Kidney capillary endothelial cell (primary cell): ENCODE measurements at regions not wholly inside any gene's neighbourhood (a gene's known extent, or its start where the extent isn't known, plus 50 kb on each side); places are given as distances from the start of the nearest gene placed in this dataset.
"Not testable (repeated sequence)": the region's sequence is repeated elsewhere in the genome, so short reads cannot be mapped to it uniquely, and the experiment has no call there.

ENCODE experiments used
- DNase-seq: peaks from one replicate; pipeline ENCODE4 v3.0.0-alpha.2; 2018; ENCODE audit warnings: low spot score

DNA sequence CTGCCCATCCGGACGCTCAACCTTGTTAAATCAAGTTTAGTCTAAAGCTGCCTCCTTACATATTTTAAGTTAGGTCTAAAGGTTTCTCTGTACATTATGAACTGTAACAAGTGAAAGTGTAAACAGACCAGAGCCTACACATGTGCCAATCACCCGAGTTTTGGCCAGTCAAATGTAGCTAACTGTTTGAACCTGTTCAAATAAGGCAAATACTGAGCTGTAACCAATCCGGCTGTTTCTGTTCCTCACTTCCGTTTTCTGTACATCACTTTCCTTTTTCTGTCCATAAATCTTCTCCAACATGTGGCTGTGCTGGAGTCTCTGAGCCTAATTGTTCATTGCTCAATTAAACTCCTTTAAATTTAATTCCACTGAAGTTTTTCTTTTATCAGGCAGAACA lies 113.3 kb upstream of the SHISA3 start:
- no peak for DNase-seq

DNA sequence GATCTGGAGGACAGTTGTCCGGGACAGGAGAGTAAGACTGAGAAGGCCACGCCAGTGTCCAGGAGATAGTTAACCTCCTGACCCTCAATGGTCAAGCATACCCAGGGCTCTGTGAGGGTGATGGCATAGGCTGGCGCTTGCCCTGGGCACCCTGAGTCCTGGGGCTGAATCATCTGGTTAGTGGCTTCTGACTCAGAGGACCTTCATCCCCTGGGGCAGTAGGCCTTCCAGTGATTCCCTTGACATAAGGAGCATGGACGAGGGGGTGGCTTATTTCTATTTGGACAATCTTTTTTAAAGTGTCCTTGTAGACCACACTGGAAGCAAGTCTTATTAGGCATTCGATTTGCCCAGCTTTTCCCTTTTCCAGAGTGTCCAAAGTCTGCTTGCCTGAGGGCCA lies 108.4 kb upstream of the SHISA3 start:
- DNase-seq = not testable (repeated sequence)

DNA sequence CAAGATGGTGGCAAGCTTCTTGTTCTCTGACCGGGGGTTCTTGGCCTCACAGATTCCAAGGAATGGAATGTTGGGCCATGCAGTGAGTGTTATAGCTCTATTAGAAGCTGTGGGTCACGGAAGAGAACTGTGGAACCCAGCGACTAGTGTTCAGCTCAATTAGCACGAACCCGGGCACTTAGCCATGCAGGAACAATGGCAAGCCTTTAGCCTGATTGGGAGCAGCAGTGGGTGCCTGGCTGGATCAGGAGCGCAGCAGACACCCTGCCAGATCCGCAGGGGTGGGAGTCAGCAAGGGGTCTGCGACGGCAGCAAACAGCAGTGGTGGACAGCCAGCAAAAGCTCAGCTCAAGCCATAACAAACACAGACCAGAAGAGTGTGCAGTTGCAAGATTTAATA lies 105.1 kb upstream of the SHISA3 start:
- not testable (repeated sequence) for DNase-seq

DNA sequence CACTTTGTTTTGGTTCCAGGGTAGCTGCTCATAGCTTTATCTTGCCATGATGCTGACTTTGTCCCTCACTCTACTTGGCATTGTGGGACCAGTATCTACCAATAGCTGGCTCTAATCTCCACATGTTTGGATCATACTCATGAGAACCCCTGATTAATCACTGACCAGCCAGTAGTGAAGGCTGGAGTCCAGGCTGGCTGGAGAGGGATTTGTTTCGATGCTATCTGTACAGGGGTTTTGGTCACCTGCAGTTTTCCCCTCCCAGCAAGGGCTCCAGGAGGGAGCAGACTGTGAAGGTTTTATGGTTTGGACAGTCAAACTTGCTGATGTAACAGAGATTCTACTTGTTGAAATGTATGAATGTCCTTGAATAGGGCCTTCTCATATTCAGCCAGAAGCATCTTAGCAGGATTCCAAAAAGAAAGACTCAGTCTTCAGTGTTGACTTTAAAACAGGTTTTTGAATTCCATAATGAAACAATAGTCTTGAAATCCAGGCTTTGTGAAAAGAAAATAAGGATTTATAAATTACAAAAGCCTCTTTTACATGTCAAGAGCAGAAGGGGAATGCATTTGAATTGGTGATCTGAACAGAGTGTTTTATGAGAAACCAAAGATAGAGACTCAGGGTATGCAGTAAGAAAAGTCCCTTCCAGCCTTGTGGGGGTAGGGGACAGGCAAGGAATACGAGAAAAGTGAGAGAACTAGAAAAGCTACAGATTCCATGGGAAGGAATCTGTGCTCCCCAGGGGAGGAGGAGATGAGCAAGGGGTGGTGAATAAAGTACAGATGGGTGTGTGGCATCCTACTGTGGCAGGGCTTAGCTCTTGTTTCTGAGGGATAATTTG lies 103.1 kb upstream of the SHISA3 start:
- DNase-seq = no peak

DNA sequence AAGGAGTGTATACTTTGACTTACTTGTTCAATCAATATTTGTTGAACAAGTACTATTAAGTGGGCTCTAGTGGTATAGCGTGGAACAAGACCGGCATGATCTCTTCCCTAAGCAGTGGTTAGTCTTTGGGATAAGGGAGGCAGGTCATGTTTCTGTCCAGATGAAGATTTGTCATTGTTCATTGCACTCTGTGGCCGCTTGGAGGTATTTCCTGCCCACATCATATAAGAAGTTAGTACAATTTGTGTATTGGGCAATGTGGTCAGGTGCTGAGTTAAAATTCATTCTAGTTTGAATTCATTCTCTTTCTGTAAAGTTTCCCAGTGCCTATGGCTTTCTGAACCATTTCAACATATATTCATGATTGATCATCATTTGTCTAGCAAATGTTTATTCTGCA lies 101.1 kb upstream of the SHISA3 start:
- no peak for DNase-seq

DNA sequence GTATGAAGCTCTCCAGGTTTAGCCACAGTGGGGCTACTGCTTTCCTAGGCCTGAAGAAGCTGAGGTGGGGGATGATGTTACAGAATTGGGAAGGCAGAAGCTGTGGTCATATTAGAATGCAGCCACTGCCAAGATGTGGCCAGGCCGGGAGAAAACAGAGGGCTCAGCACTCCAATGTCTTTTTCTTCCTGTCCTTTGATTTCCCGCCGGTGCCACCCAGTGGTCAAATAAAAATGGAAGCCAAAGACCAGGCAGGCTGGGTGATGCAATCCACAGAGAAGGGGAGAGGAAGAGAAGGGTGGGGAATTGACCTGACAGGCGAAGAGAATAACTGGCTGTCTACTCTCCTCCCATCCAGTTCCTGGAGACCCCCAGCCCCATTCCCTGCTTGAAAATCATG lies 94.9 kb upstream of the SHISA3 start:
- DNase-seq = no peak

DNA sequence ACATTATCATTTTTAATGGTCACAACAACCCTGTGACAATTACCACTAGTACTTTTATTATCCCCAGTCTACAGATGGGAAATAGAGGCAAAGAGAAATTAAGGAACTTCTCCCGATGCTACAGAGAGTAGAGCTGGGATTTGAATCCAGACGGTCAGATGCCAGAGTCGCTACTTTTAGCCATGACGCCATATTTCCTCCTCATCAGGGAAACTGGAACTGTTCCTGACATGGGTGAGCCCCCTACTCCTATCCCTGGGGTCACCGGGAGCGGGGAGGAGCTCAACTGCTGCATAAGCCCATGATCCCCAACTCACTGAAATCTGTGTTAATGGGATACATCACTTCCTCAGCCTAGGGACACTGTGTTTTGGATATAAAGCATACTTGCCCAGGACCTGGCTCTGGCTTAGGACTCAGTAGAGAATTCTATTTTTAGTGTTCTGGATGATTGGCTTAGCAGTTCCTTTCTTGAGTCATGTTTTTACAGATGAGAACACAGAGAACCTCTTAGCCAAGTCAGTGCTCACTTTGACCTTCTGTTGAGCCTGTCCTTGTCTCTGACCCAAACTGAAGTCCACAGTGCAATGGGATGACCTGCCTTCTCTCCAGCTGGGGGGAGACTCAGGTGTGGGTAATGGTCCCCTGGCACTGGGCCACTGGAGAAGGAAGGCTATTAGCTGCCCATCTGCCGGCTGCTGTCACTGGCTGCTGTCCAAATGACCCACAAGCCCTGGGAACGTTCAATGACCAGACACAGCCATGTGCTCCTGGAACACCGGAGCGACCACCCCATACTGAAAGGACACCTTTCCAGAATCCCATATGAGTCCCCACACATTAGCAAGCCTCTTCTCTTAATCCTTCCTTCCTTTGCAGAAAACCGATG lies 90.8 kb upstream of the SHISA3 start:
- no peak for DNase-seq

DNA sequence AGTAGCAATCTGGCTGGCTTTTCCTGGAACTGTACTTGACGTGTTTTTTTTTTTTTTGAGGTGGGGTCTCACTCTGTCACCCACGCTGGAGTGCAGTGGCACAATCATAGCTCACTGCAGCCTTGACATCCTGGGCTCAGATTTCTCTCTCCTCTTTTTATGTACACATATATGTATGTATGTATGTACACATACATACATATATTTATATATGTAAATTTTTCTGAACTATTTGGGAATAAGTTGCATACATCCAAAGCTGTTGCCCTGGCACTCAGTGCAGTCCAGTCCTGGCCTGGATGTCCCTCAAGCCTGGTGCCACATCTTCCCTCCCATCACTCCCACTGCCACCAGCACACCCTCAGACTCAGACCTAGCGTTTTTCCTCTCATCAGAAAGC lies 89.0 kb upstream of the SHISA3 start:
- no peak for DNase-seq

DNA sequence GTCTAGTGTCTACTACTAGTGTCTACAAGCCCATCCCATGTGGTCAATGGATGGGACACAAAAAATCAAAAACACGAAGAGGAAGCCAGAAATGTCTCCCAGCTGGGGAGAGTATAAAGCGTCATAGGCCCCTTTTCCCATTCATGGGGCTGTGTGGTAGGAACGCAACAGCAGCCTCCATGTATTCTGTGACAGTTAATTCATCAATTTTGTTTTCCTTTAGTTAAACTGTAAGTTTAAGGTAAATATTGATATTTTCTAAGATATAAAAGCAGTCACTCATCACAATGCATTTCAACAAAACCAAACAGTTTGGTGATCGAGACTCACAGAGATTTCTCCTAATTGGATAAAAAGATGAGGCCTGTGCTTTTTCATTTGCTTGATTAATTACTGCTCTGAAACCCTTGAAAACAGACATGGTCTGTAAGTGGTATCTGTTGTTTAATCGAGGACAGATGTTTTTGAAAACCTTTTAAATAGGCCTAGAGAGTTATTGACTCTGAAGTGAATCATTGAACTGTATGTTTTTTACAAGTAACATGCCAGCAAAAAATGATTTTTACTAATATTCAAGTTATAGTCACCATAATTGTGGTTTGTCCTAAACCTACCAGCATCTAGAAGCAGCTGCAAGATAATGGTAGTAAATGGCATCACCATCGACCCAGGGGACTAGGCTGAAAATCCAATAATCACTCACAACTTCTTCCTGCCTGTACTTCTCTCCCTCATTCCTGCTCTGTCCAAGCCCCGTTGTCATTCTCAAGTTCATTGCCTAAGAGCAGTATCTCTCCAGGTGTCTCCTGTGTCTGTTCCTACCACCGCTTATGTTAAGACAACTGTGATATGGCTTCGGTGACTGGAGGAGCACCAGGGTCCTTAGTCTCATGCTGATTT lies 87.7 kb upstream of the SHISA3 start:
- DNase-seq = no peak

DNA sequence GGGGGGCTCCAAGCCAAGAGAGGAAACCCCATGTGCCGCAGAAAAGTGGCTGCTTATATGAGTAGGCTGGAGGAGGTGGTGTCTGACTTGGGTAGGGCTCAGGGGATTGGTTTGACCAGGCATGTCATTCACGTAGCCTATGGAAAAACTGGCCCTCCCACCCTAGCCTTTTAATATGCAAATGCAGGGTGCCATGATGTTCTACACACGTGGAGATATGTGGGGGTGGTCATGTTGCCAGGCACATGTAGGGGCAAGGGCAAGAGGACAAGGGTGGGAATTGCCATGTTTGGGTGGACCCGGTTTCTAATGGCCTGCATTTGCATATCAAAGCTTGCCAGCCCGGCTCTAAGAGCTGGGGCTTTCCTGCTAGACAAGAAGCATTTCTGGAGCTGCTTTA lies 86.9 kb upstream of the SHISA3 start:
- no peak for DNase-seq

DNA sequence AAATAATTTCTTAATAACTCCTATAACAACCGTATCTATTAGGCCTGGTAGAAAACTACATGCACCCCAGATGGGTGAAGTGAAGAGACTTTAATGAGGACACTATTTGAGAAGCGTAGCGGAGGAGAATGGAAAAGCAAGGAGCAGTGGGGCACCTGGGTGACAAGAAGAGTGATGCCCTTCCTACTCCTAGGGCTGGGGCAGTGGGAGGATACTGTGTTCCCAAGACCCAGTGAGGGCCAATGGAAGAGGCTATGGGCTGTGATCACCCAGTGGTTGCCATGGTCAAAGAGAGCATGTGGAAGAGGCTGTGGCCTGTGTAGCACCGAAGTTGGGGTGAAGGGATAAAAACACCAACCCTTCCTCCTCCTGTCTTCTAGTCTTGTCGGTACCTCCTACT lies 86.5 kb upstream of the SHISA3 start:
- DNase-seq = no peak

DNA sequence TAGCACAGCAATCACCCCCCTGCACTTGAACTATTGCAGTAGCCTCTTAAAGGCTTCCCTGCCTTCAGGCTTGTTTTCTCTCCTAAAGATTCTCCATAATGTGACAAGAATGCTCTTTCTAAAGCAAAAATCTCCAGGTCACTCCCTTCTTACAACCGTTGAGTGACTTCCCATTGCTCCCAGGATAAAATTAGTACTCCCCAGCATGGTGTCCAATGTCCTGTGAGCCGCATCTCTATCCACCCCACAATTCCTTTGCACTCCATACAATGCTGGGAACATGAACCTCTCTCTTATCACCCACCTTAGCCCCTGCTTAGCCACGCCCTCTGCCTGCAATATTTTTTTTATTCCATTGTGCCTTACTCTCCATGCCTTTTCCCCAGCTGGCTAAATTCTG lies 85.7 kb upstream of the SHISA3 start:
- no peak for DNase-seq

DNA sequence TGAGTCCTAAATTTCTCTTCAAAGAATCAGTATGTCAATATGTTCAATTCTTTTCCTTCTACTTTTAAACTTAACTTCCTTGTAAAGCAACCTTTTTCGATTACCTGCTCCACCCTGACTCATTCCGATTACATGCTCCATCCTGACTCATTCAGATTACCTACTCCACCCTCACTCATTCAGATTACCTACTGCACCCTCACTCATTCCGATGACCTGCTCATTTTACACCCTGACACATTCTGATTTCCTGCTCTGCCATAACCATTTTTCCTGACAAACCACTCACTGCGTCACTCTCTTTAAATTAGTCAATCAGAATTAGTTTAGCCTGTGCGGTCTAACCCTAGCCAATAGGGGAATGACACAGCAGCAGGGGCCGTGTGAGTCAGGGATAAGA lies 83.9 kb upstream of the SHISA3 start:
- not testable (repeated sequence) for DNase-seq

DNA sequence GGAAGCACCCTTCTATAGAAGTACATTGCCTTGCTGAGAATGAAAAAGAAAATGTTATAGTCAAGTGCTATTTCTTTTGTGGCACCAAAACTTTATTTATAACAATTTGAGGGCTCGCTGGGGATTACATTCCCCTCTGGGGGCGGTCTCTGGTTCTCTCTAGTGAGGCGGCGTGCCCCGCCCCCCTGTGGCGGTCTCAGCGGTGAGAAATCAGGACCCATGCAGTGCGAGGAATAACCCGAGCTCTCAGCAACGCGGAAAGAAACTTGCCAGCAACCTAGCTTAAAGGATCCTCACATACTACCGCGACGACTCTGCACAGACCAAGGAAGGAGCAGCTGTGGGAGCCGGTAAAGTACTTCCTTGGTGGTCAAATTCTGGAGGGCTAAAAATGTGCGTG lies 83.4 kb upstream of the SHISA3 start:
- no peak for DNase-seq

DNA sequence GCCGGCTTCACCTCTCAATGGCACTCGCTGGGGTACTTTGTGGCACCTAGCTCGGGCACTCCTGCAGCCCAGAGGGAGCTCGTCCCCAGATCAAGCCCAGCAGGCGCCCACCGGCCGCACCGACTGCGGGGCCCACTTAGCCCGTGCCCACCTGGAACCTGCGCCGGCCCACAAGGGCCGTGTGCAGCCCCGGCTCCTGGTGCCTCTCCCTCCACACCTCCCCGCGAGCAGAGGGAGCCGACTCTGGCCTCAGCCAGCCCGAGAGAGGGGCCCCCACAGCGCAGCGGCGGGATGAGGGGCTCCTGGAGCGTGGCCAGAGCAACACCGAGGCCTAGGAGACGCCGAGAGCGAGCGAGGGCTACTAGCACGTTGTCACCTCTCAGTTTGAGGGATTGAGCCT lies 82.1 kb upstream of the SHISA3 start:
- no peak for DNase-seq

DNA sequence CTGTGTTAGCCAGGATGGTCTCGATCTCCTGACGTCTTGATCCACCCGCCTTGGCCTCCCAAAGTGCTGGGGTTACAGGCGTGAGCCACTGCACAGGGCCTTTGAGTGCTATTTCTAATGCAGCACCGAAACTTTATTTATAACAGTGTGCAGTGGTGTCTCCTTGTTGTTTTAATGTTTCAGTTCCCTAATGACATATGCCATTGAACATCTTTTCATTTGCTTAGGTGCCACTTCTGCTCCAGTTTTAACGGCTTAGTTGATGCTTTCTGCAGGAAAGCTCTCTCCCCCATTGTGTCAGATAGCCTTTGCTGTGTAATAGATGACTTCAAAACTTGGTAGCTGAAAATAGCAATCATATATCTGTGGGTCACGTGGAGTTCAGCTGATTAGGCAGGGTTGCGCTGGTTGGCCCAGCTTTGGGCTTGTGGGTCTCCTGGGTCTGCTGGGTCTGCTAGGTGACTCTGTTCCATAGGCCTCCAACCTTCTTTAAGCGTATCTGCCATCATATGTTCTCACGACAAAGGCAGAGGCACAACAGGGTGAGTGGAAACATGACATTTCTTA lies 76.4 kb upstream of the SHISA3 start:
- no peak for DNase-seq

DNA sequence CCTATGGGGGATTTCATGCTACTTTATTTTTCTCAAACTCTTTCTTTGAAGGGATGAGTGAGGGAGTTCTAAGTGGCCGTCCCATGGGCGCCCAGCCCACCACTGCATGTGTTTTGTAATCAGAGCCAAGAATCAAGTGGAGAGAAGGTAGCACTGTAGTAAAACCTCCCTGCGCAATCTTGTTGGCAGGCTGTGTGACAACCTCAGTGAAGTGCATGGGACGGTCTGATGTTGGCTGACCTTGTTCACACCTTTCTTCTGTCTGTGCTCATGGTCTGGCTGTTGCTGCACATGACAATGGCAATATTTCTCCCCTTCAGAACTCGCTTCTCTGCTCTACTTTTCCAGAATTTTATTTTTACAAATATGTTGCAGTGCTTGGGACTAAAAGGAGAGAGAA lies 71.2 kb upstream of the SHISA3 start:
- DNase-seq = no peak

DNA sequence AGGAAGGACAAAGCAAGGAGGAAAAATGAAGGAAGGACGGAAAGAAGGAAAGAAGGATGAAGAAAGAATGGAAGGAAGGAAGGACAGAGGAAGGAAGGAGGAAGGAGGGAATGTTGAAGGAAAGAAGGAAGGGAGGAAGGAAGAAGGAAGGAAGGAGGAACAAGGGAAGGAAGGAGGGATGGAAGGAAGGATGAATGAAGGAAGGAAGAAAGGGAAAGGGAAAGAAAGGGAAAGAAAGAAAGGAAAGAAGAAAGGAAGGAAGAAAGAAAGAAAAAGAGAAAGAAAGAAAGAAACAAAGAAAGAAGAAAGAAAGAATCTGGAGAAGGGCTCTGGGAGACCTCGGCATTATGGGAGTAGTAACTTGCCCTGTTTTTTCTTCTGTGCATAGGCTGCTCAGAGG lies 70.8 kb upstream of the SHISA3 start:
- DNase-seq = no peak

DNA sequence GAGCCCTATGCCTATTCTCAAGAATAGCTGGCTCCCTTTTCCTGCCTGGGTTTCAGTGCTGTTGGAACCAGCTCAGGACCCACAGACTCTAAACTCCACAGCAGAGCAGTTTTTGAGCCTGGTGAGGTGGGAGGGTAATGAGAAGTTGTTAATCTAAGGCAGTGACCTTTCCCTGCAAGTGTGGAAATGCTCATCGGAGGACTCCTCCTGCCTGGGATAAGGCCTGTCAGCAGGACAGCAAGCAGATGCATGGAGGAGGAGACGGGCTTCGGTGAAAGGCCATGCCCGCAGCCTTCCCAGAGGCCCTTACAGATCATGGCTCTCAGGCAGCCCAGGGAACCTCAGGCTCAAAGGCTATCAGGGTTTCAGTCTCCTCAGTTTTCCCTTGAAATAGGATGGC lies 70.0 kb upstream of the SHISA3 start:
- DNase-seq = no peak

DNA sequence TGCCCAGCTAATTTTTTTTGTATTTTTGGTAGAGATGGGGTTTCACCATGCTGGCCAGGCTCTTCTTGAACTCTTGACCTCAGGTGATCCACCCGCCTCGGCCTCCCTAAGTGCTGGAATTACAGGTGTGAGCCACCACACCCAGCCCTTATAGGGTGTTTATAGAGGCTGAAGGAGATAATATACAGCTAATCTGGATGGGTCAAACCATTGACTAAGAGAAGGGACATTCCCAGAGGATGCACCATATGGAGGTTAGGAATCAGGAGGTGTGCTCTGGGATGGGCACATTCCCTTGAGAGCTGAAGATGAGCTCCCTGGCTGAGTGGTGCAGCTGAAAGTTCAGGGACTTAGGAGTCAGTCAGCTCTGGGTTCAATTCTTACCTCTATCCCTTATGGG lies 68.3 kb upstream of the SHISA3 start:
- no peak for DNase-seq

DNA sequence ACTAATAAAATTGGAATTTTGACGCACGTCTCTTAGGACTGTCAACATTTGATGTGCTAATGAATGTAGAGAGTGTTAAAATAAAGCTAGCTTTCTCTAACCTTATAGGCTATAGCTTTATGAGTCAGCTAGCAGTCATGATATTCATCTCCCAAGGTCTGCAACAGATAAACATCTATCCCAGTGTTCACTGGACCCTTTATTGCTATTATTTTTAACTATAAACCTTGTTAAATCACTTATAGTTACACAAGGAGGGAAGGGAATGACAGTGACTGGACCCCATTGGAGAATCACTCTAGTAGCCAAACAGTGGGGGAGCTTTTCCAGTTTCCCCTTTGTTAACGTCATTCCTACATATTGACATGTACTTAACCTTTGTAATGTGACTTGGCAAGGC lies 67.9 kb upstream of the SHISA3 start:
- no peak for DNase-seq

DNA sequence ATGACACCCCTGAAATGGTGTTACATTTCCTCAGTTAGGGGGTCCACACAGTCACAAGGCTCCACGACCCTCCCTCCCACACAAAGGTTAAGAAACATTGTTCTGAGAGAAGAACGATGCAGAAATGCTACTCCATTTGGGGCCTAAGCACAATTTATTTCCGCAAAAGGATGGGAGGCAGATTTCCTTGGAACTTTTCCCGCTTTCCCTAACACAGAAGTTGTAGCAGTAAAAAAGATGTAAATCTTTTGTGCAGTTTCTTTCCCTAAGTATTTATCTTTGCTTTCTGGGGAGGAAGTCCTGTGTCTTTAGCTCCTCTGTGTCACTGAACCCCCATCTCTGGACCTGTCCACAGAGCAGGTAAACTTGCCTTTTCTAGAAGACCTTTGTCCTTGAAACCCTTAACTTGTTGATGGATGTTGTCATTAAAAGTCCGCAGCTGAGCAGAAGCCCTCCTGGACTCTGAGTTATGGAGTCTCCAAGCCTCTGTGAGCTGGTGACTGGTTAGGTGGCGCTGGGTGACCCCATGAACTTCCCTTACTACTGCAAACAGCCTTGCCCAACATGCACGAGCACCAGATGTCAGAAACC lies 67.2 kb upstream of the SHISA3 start:
- DNase-seq = no peak
